GM18502 (cell line): ENCODE measurements at regions not wholly inside any gene's neighbourhood (a gene's known extent, or its start where the extent isn't known, plus 50 kb on each side); places are given as distances from the start of the nearest gene placed in this dataset.
"Not testable (repeated sequence)": the region's sequence is repeated elsewhere in the genome, so short reads cannot be mapped to it uniquely, and the experiment has no call there.

Experiments used
- ATAC-seq: cut with Tn5 transposase; IDR thresholded peaks from one replicate; pipeline ENCODE4 v1.9.1; 2021; ENCODE audit warnings: mild to moderate bottlenecking; ENCODE audit not compliant: unreplicated experiment, poor library complexity

GRCh38 chr4:33914386-33914785, 2329.9 kb downstream of the ARAP2 start:
- ATAC-seq: no peak

DNA sequence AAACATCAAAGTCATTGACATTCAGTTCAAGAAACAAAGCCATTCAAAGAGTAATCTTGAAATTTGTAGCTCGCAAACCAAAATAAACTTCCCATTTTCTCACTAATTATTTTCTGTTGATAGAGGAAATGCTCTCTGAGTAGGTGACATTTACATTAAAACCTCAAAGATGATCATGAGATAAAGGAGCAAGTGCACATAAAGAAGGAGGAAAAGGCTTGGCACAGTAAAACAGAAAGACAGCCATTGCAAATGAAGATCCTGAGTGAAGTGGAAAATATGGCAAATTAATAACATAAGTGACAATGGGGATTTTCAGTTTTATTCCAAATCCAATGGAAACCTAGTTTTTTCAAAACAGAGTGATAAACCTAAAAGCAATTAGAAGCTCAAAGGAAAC, 2320.8 kb downstream of the ARAP2 start:
- no peak for ATAC-seq

DNA sequence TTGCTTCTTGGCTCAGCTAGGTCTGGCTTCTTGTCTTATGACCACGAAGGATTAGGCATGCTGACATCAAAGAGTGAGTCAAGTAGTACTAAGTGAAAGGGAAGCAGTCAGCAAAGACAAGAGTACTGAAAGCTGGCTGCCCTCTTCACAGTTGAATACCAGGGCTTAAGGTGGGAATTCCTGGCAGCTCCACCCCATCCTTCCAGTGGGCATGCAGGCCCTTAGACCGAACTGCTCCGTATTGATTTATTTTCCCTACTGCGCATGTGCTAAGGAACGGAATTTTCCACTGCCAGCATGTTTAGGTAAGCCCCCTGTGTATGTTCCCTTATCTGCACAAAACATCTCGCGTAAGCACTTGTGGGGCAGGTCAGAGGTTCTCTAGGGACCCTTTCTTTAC, 2320.1 kb downstream of the ARAP2 start:
- ATAC-seq: no peak

- no peak for ATAC-seq
These were observed 2319.5 kb downstream of the ARAP2 start for GRCh38 chr4:33924811-33925210.

- no peak for ATAC-seq
These were observed 2313.8 kb downstream of the ARAP2 start for GRCh38 chr4:33930497-33930896.

DNA sequence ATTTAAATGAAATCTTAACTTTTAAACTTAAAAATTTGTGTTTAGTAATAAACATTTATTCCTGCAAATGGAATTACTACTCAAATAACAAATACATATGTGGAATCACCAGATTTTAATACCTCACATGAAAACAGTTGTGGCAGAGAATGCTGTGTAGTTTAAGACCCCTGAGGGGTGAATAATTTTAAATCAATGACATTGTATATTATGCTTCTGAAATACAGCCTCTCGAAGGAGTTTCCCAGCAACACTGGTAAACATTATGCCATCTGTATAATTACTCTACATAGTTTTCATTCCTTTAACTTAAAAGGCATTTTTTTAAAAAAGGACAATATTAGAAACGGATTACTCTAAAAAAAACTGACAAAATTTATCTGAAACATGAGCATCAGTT, 2313.3 kb downstream of the ARAP2 start:
- ATAC-seq: no peak

- no peak for ATAC-seq
These were observed 2304.0 kb downstream of the ARAP2 start for GRCh38 chr4:33940281-33940680.

GRCh38 chr4:33941854-33942253, 2302.5 kb downstream of the ARAP2 start:
- ATAC-seq: no peak

DNA sequence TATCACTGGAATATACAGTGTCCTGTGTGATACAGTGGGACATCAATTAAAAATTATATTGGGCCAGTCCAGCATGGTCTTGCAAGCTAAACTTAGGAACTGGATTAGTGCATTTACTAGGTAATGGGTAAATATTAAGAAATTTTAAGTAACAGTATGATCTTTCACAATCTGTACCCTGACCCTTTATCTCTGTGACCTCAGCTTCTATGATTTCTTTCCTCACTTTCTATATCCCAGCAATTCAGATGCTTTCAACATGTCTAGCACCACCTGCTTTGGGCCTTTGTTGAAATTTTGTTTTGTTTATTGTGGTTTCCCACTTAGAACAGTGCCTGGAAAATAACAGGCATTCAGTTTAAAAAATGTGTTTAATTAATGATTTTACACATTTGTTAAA, 2295.4 kb downstream of the ARAP2 start:
- no peak for ATAC-seq

- not testable (repeated sequence) for ATAC-seq
These were observed 2290.5 kb downstream of the ARAP2 start for GRCh38 chr4:33953848-33954247.

DNA sequence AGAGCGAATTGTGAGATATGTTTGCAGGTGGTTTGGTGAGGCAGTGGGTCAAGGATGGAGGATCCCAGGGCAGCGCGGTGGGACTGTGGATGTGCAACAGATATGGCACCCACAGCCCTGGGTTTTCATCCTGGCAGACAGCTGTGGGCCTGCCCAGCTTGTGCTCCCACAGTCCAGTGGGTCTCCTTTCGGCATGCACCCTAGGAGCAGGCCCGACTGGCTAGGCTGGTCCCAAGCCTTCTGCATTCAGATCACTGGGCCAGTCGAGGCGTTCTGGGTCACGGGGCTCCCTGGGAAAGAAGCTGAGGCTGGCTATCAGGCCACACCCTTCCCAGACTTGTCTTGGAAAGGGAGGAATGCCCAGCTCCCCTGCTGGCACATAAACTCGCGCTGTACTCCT, 2289.6 kb downstream of the ARAP2 start:
- no peak for ATAC-seq

DNA sequence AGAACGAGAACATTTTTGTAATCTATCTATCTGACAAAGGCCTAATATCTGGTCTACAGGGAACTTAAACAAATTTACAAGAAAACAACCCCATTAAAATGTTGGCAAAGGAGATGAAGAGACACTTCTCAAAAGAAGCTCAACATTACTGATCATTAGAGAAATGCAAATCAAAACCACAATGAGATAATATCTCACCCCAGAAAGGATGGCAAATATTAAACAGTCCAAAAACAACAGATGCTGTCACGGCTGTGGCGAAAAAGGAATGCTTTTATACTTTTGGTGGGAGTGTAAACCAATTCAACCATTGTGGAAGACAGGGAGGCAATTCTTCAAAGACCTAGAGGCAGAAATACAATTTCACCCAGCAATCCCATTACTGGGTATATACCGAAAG, 2284.8 kb downstream of the ARAP2 start:
- no peak for ATAC-seq

DNA sequence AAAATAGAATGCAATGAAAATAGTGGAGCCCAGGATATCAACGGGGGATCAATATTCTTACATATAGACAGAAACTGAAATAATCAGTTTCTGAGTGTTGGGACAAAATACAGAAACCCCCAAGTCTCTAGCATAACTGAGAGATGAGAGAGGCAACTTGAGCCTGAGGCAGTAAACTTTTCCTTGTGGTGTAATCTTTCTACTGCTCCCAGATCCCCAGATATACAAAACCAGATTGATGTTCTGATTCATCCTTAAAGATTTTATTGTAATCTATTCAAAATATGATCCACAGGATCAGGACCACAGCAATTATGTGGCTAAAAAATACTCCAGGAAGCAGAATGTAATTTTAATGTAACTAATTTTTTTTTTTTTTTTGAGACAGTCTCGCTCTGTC, 2282.6 kb downstream of the ARAP2 start:
- no peak for ATAC-seq

- no peak for ATAC-seq
These were observed 2277.5 kb downstream of the ARAP2 start for GRCh38 chr4:33966808-33967207.

GRCh38 chr4:33974270-33974669, 2270.0 kb downstream of the ARAP2 start:
- ATAC-seq: no peak

DNA sequence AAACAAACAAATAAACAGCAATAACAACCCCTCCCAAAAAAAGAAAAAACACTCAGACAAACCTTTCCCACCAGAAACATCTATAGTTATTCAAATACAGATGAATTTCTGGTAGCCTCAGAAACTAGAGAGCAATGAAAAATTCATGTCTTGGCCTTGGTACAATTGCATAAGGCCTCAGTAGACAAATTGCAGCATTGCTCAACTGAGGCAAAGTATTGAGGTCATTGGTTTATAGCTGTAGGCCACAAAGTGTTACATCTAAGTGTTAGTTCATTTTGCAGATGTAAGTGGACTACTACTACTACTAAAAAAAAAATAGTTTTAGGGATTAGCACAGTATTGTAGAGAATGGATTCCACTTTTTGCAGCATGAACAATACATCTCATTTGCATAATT, 2268.3 kb downstream of the ARAP2 start:
- no peak for ATAC-seq

DNA sequence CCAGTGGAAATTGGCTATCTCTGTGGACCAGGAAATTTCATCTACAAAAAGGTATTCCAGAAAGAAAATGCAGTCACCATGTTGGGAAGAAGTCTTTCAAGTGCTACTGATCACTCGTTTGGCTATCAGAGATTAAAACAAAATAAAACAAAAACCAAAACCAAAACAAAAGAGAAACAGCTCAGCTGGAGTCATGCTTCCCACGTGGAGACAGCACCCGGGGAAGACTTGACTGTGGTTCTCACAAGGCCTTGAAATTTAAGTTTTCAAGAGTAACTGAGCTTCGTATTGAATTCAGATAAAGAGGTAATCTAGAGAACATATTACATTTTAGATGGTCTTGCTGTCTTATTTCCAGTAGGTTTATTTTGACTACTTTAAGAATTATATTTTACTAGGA, 2264.5 kb downstream of the ARAP2 start:
- not testable (repeated sequence) for ATAC-seq

- no peak for ATAC-seq
These were observed 2264.0 kb downstream of the ARAP2 start for GRCh38 chr4:33980361-33980760.

DNA sequence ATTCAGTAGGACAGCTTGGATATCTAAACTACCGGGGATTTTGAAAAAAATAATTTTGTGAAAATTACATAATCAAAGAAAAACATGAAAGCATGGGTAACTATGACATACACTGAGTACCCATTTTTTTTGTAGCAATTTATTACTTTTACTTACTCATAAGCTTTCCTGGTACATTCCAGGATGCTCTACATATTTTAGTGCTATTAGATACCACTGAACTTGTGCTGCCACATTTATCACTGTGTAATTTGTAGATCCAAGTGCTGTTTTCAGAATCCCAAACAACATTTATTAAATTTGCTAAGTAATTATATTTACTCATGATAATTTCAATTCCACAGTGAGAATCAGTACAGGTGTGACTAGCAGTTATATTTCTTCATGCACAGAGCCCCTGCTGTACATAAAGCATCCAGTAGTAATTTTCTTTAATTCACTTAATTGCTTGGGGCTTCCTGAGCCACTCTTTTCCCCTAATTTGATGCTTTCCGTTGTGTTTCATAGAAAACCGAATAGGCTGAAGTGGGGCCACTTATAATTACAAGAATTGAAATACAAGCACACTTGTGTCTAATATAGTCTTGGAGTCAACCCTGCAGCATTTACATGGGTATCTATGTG, 2254.4 kb downstream of the ARAP2 start:
- ATAC-seq: no peak

GRCh38 chr4:33996075-33996718, 2248.1 kb downstream of the ARAP2 start:
- no peak for ATAC-seq

GRCh38 chr4:33998291-33998690, 2246.0 kb downstream of the ARAP2 start:
- no peak for ATAC-seq

GRCh38 chr4:34000356-34000755, 2244.0 kb downstream of the ARAP2 start:
- no peak for ATAC-seq
